ENCODE measurements at regions not wholly inside any gene's neighbourhood (a gene's known extent, or its start where the extent isn't known, plus 50 kb on each side); places are given as distances from the start of the nearest gene placed in this dataset.

DNA sequence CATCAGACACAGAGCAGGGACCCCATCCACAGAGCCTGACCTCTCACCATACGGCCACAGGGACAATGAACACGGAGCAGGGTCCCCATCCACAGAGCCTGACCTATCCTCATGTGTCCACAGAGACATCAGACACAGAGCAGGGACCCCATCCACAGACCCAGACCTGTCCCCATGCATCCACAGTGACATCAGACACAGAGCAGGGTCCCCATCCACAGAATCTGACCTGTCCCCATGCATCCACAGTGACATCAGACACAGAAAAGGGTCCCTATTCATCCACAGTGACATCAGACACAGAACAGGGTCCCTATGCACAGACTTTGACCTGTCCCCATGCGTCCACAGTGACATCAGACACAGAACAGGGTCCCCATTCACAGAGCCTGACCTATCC is 325.1 kb upstream of the RAB6C start:
- no peak for DNase-seq

DNA sequence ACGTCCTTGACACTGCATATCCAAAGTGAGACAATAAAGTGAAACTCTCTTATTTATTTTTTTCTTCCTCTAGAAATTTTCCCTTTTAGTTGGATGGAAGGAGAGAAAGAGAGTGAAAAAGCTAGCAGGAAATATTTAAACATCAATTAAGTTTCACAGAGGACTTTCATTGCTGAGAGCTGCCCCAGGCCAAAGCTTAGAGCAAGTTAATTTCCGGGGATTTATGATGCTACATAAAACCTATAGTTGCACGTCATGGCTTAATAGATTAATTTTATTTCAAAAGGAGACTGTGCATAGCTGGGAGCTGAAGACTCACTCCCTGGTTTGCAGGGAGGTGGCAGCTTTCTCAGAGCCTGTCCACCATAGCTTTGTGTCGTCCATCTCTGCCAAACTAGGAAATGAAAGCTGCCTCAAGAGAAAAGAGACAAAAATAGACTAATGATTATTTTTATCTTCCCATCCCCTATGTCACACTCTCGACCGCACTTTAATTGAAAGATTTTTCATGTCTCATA is 323.3 kb upstream of the RAB6C start:
- no peak for DNase-seq

DNA sequence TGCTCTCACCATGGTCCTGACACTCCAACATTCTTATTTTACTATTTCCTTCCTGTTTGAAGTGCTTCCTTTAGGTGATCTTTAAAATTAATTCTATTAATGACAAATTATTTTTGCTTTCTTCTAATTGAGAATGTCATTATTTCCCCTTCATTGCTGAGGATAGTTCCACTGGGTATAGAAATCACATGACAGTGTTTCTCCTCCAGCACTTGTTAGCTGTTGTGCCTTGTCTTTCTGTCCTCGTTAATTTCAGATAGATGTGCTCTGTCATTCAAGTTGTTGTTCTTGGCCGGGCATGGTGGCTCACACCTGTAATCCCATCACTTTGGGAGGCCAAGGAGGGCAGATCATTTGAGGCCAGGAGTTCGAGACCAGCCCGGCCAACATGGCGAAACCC is 321.0 kb upstream of the RAB6C start:
- no peak for DNase-seq

DNA sequence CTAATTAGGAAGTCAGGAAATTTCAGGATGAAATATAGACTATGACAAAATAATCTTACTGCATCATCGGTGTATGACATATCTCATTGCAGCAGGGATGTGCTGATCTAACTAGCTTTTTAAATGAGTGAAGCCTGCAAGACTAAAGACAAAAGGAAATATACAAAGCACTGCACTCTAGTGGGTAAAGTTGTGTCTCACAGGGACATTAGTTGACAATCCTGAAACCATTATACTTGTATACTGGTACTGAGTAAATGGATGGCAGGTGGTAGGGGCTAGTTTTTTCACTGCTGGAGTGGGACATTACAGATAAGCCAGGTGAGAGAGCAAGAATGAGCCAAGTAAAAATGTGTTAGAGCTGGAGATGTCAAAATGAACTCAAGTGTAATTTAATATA is 317.5 kb upstream of the RAB6C start:
- no peak for DNase-seq

DNA sequence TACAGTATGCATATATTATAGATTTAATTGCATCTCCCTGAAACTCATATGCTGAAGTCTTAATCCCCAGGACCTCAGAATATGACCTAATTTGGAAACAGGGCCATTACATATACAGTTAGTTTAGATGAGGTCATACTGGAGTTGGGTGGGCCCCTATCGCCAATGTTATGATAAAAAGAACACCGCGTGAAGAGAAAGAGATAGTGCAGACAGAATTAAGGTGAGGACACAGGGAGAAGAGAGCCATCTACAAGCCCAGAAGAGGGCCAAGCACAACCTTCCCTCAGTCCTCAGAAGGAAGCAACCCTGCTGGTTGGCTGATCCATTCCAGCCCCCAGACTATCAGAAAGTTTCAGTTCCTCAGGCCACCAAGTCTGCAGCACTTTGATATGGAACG is 311.9 kb upstream of the RAB6C start:
- DNase-seq, result no peak

DNA sequence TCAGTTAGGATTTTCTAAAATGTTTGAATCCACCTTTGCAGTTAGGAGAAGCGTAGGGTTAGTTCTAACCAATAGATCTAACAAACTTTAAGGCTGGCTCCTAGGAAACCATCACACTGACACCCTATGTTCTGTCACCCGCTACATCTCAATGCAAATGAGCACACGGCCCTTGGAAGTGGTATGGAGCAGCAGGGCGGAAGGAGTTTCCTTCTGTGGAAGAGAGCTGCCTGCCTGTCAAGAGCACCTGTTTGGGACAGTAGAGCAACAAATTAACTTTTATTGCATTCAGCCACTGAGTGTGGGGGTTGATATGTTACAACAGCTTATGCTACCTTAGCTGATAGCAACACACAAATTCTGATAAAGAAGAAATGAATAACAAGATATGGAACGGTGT is 306.9 kb upstream of the RAB6C start:
- DNase-seq, result no peak

DNA sequence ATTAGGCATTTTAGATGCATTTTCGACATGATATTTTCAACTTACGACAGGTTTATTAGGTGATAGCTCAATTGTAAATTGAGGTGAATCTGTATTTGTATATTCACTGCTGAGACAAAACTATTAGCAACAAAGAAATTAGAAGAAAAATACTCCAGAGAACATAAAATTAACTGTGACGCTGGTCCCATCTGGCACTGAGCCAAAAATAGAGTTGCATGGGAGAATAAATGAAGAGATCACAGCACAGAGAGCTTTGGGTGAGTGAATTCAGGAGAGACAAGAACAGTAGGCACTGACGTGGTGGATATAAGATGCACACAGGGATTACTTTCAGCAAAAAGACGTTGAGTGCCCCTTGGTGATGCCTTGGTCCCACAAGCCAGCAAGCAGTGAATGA is 306.2 kb upstream of the RAB6C start:
- no peak for DNase-seq

DNA sequence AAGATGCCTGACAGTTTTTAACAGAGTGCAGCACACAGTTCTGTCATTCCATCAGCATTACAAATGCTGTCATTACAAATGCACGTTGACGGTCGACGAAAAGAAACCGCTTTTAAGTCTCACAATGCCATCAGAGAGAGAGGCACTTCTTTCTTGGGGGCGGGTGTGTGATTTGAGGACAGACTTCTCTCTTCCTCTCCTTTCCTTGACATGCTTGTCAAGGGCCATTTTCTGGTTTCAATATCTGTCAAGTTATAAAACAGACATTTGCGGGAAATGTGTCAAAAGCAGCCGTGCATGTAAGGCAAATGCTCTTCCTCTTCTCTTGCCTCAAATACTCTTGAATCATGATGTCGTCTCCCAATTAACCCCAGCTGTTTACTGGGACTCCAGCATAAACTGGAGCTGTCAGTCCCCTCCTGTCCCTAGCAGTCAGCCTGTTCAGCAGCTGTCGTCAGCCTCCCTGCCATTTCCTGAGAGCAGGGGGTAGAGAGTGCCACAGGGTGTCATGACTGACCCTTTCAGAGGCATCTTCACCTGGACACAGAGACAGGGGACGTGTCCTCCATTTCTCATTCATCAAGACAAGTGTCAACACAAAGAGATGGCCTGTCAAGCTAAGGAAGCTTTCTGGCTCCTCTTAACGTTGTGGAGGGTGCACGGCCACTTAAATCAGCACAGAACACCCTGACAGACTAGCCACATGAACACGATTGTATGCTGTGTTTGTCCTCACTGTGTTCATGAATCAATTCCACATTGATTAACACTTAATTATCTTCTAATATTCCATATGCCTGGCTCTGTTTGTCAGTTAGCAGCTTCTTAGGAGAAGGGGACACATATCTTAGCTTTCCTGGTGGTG is 305.4 kb upstream of the RAB6C start:
- DNase-seq, result no peak

DNA sequence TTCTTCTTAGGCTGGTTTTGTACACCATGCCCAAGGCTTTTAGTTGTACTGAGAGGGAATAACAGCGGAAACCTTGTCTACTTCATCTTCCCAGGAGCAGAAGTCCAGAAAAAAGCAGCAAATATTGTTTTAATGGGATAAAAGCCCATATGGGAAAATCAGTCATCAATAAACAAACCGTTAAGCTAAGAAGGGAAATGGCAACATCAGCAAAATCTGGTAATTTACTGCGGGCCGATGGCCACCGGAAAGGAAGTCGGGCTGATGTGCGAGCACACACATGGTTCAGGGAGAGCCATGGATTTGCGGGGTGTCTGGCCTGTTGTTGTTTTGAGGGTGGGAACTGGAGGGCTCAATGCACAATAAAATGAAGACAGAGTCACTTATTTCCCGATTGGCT is 300.7 kb upstream of the RAB6C start:
- no peak for DNase-seq

DNA sequence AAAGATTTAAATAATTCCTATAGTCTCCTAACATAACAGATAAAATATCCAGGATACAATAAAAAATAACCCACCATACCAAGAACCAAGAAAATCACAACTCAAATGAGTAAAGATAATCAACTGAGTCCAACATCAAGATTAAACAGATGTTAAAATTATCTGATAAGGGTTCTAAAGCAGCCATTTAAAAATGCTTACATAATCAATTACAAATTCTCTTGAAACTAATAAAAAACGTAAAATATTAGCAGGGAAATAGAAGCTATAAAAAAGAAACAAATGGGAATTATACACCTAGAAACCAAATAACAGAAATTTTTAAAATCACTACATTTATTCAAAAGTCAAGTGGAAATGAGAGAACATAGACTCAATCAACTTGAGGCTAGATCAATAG is 297.7 kb upstream of the RAB6C start:
- no peak for DNase-seq

DNA sequence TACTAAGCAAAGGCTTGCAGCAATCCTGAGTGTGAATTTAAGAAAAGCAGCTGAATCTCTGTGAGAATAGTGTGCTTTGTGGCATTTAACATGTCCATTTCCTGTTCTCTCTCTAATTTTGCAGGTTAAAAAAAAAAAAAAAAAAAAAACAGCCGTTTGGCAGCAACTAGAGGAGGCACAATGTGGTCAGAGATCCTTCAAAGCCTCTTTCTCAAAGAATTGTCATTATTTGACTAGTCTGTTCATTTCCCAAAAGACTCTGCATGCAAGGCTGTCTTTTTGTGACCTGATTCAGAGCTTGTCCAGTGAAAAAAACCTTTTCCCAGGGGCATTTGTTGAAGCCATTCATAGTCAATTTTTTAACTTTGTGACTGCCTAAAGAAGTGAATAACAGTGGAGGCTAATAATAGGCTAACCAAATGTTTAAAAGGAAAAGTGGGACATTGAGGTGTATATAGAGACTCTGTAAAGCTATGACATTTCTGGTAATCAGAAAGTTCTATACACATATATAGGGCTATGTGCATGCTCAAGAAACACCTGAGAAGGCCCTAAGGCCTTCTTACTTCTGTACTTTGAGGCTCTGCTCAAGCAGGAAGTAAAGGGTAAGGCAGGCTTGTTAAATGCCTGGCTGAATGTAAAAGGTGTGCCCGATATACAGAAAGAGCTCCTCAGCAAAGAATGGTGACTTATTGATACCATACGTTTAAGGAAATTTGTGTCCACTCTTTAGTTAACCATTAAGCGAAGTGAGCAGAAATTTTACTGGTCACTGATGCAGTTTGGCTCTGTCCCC is 289.6 kb upstream of the RAB6C start:
- DNase-seq, result no peak

DNA sequence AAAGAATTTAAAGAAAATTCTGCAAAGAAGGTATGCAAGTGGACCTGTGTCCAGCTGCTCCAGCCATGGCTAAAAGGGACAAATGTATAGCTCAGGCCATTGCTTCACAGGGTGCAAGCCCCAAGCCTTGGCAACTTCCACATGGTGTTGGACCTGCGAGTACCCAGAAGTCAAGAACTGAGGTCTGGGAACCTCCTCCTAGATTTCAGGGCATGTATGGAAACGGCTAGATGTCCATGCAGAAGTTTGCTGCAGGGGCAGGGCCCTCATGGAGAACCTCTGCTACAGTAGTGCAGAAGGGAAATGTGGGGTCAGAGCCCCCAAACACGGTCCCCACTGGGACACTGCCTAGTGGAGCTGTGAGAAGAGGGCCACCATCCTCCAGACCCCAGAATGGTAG is 284.0 kb upstream of the RAB6C start:
- DNase-seq, result no peak

DNA sequence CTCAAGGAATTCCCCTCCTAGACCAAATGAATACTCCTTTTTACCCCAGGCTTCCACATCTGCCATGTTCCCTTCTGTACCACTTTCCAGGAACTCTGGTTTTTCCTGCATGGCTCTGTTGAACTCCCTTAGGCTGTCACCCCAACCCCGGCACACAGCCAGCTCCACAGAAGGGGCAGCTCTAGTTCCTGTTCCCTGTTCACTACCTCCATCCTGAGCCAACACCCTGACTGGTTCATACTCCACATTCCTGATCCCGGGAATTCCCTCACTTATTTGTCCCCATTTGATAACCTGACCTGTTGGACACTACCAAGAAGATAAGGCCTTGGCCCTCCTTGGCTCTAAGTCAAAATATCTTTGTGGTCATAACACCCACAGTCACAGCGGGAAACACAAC is 280.9 kb upstream of the RAB6C start:
- DNase-seq, result no peak

DNA sequence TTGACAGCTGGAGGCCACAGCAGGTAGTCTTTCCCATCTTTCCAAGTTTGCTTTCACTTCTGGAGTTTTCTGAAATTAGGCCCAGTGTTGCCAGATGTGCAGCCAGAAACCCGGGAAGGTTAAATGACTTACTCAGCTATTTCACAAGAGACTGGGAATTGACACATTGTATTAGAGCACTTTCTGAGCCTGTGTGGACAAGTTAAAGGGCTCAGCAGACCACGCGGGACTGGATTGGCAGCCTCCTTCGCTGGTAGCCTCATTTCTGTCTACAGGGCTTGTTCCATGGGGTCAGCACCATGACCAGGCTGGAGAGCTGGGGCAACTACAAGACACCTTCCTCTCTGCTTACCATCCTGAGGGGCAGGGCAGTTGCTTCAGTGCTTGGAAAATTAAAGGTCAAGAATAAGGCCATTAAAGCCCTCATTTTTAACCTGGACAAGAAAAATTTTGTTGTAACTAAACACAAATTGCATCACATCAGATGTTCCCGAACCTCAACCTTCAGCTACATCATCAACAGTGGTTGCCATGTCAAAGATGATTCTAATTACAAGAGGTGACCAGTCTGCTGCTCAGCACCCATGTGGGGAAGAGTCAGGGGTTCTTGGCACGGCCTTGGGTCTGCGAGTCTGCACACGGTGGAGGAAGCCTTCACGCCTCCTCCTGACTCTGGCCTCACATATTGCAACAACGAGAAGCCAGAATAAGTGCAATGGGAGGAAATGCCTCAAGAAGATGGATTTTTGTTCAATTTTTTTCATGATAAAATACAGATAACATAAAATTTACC is 279.5 kb upstream of the RAB6C start:
- no peak for DNase-seq

DNA sequence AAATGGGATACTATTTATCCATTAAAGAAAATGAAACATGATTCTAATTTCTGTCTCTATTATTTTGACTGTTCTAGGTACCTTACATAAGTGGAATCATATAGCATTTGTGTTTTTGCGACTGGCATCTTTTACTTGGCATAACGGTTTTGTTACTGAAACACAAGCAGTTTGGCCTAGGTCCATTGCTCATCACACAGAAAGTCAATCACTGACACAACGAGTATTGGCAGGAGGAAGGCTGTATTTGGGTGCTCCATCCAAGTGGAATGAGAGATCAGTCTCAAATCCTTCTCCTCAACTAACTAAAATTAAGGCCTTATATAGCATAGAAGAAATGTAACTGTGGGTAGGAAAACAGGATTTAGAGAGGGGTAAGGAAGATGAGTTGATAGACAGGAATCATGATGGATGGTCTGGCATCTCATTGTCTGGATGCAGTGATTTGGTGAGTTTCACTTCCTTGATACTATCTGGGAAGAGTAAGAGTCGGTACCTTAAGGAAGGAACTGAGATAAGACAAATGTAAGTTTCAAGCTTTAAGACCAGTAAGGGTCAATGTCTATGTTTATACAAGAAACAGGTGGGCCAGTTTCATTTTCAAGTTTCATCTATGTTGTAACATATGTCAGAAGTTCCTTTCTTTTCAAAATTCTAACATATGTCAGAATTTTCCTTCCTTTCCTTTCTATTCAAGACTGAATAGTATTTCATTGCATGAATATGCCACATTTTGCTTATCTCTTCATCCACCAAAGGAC is 276.9 kb upstream of the RAB6C start:
- no peak for DNase-seq

DNA sequence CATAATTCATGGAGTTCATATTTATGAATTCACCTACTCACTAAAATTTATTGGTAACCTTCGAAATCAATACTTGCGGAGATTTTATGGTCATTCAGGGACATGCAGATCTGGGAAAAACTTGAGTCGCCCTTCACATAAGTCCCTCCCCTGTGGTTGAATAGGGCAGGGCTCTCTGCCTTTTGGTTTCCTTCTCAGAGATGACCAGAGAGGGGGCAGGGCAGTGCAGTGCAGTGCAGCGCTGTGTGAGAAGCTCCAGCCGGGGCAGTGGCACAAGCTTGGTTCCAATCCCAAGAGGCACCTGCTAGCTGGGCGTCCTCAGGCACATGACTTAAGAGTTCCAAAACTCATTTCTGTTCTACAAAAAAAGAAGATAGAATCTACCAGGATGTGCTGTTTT is 274.4 kb upstream of the RAB6C start:
- DNase-seq, result no peak

DNA sequence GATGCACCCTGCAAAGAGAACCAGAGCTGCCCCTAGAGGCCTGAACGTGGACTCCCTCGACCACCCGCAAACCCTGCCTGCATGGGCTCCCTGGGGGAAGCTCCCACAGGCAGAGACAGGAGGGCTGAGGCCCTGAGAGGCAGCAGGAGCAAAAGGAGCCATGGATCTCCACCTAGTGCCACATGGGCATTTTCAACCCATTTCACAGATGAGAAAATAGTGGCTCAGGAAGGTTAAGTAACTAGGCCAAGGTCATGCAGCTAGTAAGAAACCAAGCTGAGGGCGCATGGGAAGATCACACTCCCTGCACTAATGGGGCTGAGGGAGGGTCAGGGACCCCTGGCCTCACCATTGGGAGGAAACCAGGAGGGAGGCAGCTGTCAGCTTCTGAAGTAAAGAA is 271.7 kb upstream of the RAB6C start:
- no peak for DNase-seq

DNA sequence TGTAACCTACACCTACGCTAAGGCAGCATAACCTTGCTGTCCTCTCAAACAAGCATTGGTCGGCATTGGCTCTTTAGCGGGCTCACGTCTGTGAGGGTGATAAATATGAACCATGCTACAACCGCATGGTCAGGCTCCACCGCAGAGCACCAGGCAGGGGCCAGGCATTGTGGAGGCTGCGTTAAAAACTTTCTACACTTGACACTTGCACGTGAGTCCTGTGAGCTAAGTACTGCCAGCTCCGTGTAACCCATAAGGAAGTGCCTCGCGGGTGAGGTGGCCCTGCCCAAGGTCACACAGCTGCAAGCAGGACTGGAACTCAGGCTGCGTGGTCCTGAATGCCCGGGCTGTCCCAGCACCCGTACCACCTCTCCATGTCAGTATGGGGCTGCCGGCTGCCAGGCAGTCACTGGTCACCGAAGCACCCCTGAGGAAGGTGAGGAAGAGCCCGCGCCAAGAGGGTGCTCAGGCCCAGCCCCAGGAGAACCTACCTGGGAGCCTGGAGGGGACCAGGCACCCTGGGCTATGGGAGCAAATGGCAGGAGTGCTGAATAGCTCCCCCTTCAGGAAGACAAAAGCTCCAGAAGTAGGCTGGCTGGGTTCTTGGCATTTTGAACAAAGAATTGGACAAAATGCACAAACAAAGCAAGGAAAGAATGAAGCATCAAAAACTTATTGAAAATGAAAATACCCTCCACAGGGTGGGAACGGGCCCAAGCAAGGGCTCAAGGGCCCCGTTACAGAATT is 271.1 kb upstream of the RAB6C start:
- no peak for DNase-seq

DNA sequence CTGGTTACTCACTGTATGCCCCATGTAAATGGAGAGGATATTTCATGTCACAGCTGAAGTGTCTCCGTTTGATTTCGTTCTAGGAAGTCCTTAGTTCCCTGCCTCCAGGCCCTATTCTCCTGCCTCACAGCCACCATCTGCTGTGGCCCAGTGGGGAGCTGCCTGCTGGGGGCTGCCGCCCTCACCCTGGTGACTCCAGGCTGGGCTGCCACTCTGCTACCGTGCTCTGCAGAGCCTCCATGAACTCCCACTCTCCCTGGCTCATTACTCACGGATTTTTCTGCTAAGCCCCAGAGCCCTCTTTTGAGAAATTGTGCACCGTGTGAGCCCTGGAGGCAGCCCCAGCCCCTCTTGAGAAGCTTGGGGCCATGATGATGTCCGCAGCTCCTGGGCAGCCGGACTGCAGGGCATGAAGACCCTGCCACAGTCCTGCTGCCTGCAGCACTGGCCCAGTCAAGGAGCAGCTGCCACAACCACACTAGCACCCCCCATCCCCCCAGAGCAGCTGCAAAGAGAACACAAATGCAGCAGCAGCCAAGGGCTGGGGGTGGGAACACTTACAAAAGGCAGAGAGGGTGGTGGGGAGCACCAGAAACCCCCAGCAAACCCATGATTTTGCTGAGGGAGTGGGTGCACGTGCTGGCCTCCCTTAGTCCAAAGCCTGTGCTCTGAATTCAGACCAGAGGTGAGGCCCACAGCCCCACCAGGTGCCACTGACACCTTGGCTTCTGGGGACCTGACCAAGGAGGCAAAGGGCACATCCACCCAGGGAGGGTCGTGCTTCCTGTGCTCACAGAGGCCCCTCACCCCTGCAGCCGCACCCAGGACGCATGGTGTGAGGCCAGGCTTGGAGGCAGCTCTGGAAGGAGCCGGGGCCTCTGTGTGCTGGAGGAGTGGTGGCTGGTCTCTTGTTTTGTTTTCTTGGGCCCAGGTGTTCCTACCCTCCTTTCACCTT is 270.2 kb upstream of the RAB6C start:
- no peak for DNase-seq

DNA sequence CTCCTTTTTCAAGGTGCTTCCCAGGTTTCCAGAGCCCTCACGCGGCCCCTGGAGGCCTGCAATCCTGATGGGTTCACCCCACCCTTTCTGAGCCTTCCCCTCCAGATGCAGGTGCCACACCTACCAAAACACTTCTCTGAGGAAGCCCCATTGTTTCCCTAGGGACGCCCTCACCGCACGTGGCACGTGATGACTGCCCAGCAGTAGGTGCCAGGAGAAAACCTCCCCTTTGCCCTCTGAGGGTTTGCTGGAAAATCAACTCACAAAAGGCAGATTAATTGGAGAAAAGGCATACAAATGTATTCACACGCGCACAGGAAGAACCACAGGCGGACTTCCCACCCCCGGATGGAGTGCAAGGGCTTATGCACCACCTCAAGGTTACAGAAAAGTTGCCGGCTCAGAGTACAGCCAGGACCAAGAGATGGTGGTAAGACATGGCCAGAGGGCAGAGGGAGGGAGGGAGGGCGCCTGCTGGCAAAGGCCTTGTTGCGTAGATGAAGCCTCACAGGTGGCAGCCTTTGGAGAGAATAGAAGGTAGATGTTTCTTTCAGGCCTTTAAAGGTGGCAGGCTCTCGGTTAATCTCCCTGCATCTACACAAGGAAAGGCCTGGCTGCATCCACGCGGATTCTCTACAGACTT is 269.4 kb upstream of the RAB6C start:
- no peak for DNase-seq

Data from HCEC 1CT (cell line).